Activated naive CD4-positive, alpha-beta T cell treated with Interleukin-2 at 50 U/mL for 16 hours (primary cell): ENCODE measurements at regions not wholly inside any gene's neighbourhood (a gene's known extent, or its start where the extent isn't known, plus 50 kb on each side); places are given as distances from the start of the nearest gene placed in this dataset.
"Not testable (repeated sequence)": the region's sequence is repeated elsewhere in the genome, so short reads cannot be mapped to it uniquely, and the experiment has no call there.

Experiments
- DNase-seq: peaks from one replicate; pipeline ENCODE4 v3.0.0-alpha.2; 2020

- DNase-seq, result no peak
These were observed 859.0 kb upstream of the AUTS2 start for GRCh38 chr7:68739306-68739705.

GRCh38 chr7:68744036-68744435, 854.2 kb upstream of the AUTS2 start:
- DNase-seq, result no peak

- DNase-seq, result no peak
These were observed 849.1 kb upstream of the AUTS2 start for GRCh38 chr7:68748934-68749900.

GRCh38 chr7:68752485-68753178, 845.6 kb upstream of the AUTS2 start:
- no peak for DNase-seq

- DNase-seq, result no peak
These were observed 843.9 kb upstream of the AUTS2 start for GRCh38 chr7:68754414-68754813.

GRCh38 chr7:68756986-68757495, 841.2 kb upstream of the AUTS2 start:
- DNase-seq, result no peak

- no peak for DNase-seq
These were observed 837.7 kb upstream of the AUTS2 start for GRCh38 chr7:68760556-68760955.

- no peak for DNase-seq
These were observed 830.8 kb upstream of the AUTS2 start for GRCh38 chr7:68767462-68767861.

- DNase-seq, result no peak
These were observed 827.6 kb upstream of the AUTS2 start for GRCh38 chr7:68770649-68771048.

GRCh38 chr7:68776326-68776725, 821.9 kb upstream of the AUTS2 start:
- no peak for DNase-seq

GRCh38 chr7:68783684-68784083, 814.6 kb upstream of the AUTS2 start:
- no peak for DNase-seq

GRCh38 chr7:68785036-68785435, 813.2 kb upstream of the AUTS2 start:
- DNase-seq, result no peak

GRCh38 chr7:68787566-68787965, 810.7 kb upstream of the AUTS2 start:
- DNase-seq, result no peak

GRCh38 chr7:68788529-68788928, 809.7 kb upstream of the AUTS2 start:
- DNase-seq, result not testable (repeated sequence)

GRCh38 chr7:68789597-68789996, 808.7 kb upstream of the AUTS2 start:
- DNase-seq, result no peak

- no peak for DNase-seq
These were observed 805.9 kb upstream of the AUTS2 start for GRCh38 chr7:68792351-68792750.

- no peak for DNase-seq
These were observed 804.8 kb upstream of the AUTS2 start for GRCh38 chr7:68793513-68793912.

- DNase-seq, result no peak
These were observed 798.0 kb upstream of the AUTS2 start for GRCh38 chr7:68800316-68800715.

GRCh38 chr7:68805159-68805558, 793.1 kb upstream of the AUTS2 start:
- DNase-seq, result no peak

GRCh38 chr7:68807666-68808065, 790.6 kb upstream of the AUTS2 start:
- no peak for DNase-seq

- DNase-seq, result no peak
These were observed 784.7 kb upstream of the AUTS2 start for GRCh38 chr7:68813551-68814080.

- no peak for DNase-seq
These were observed 781.8 kb upstream of the AUTS2 start for GRCh38 chr7:68816491-68816890.

- DNase-seq, result no peak
These were observed 778.0 kb upstream of the AUTS2 start for GRCh38 chr7:68820321-68820720.

- no peak for DNase-seq
These were observed 776.4 kb upstream of the AUTS2 start for GRCh38 chr7:68821846-68822245.
